H7 (cell line): ENCODE measurements at regions not wholly inside any gene's neighbourhood (a gene's known extent, or its start where the extent isn't known, plus 50 kb on each side); places are given as distances from the start of the nearest gene placed in this dataset.
"Not testable (repeated sequence)": the region's sequence is repeated elsewhere in the genome, so short reads cannot be mapped to it uniquely, and the experiment has no call there.

Experiments
- DNase-seq: peaks from one replicate; pipeline ENCODE4 v3.0.0; 2012
- H3K27me3 ChIP-seq: 2 replicates; pipeline ENCODE4 v1.6.0; 2011; ENCODE audit warnings: mild to moderate bottlenecking, low read length; ENCODE audit not compliant: control insufficient read depth, insufficient read depth
- H3K36me3 ChIP-seq: replicated peaks from 2 replicates; pipeline ENCODE4 v1.5.1; 2011; ENCODE audit warnings: low read length; ENCODE audit not compliant: control insufficient read depth, insufficient read depth
- H3K4me3 ChIP-seq: 2 replicates; pipeline ENCODE4 v1.5.1; 2011; ENCODE audit warnings: low read depth, mild to moderate bottlenecking, control low read depth, low read length, moderate library complexity; ENCODE audit not compliant: insufficient read depth

- DNase-seq, H3K4me3 ChIP-seq: not testable (repeated sequence)
Measured at GRCh38 chr5:118282480-118283038, 705.8 kb downstream of the DTWD2 start.

GRCh38 chr5:118279540-118280294 lies 708.6 kb downstream of the DTWD2 start:
- Histone ChIP-seq H3K36me3 (no peaks in the 10 kb centered on the region), H3K27me3 (no peaks in the 10 kb centered on the region), H3K4me3 (no peak overlapping the region)
- peak; percentile 5 for DNase-seq

More at GRCh38 chr5:118282480-118283038, 705.8 kb downstream of the DTWD2 start:
- not testable (repeated sequence) for H3K36me3 ChIP-seq, H3K27me3 ChIP-seq

- Histone ChIP-seq H3K36me3 (no peaks in the 10 kb centered on the region), H3K27me3 (no peaks in the 10 kb centered on the region), H3K4me3 (no peak overlapping the region)
- DNase-seq: no peak
Measured at GRCh38 chr5:118270526-118270925, 717.8 kb downstream of the DTWD2 start.

- no peaks in the 10 kb centered on the region for H3K27me3 ChIP-seq
- H3K4me3 ChIP-seq: no peak overlapping the region
- DNase-seq: no peak
- no peaks in the 10 kb centered on the region for H3K36me3 ChIP-seq
Measured at GRCh38 chr5:118258223-118258622, 730.1 kb downstream of the DTWD2 start.

GRCh38 chr5:118257066-118257465 lies 731.3 kb downstream of the DTWD2 start:
- H3K36me3 ChIP-seq: no peaks in the 10 kb centered on the region

GRCh38 chr5:118253225-118254061 lies 734.9 kb downstream of the DTWD2 start:
- no peaks in the 10 kb centered on the region for H3K36me3 ChIP-seq
- no peak overlapping the region for H3K4me3 ChIP-seq
- H3K27me3 ChIP-seq: no peaks in the 10 kb centered on the region
- no peak for DNase-seq

More at GRCh38 chr5:118257066-118257465, 731.3 kb downstream of the DTWD2 start:
- DNase-seq: no peak
- Histone ChIP-seq H3K4me3 (no peak overlapping the region), H3K27me3 (no peaks in the 10 kb centered on the region)

- Histone ChIP-seq H3K27me3 (no peaks in the 10 kb centered on the region), H3K36me3 (no peaks in the 10 kb centered on the region), H3K4me3 (no peak overlapping the region)
- DNase-seq: no peak
Measured at GRCh38 chr5:118249386-118249785, 739.0 kb downstream of the DTWD2 start.

- no peak for DNase-seq
- no peak overlapping the region for H3K4me3 ChIP-seq
- H3K27me3 ChIP-seq: no peaks in the 10 kb centered on the region
- no peaks in the 10 kb centered on the region for H3K36me3 ChIP-seq
Measured at GRCh38 chr5:118247458-118247857, 740.9 kb downstream of the DTWD2 start.

DNA sequence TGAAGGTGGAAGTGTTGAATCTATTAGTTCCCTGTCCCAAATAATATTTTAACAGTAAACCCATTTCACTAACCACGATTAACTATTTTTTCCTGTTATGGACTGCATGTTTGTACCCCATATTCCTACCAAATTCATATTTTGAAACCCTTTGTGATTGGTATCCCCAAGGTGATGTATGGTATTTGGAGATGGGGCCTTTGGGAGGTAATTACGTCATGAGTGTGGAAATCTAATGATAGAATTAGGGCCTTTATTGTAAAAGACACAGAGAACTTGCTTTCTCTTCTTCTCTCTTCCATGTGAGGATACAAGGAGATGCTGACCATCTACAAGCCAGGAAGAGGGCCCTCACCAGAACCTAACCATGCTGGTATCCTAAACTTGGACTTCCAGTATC lies 744.7 kb downstream of the DTWD2 start:
- Histone ChIP-seq H3K36me3 (no peaks in the 10 kb centered on the region), H3K4me3 (no peak overlapping the region), H3K27me3 (no peaks in the 10 kb centered on the region)
- DNase-seq: no peak

GRCh38 chr5:118243068-118243467 lies 745.3 kb downstream of the DTWD2 start:
- Histone ChIP-seq H3K36me3 (no peaks in the 10 kb centered on the region), H3K27me3 (no peaks in the 10 kb centered on the region), H3K4me3 (no peak overlapping the region)
- DNase-seq: no peak

GRCh38 chr5:118236108-118236849 lies 752.1 kb downstream of the DTWD2 start:
- no peaks in the 10 kb centered on the region for H3K36me3 ChIP-seq
- no peaks in the 10 kb centered on the region for H3K27me3 ChIP-seq
- no peak overlapping the region for H3K4me3 ChIP-seq
- DNase-seq: no peak

DNA sequence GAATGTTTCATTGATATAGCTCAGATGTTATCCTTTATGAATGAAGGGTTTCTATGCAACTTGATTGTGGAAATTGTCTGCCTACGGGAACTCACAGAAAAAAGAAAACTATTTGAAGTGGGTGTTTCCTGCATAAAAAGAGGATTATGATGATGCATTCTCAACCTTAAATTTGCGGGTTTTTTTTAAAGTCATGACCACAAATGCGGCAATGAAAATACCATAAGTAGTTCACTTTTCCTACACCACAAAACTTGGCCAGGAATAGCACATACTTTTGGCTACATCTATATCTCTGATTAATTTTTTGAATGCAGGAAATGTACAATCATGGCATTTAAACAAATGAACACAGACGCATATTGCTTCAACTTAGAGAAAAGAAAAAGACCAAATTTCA lies 754.7 kb downstream of the DTWD2 start:
- H3K4me3 ChIP-seq: no peak overlapping the region
- H3K36me3 ChIP-seq: no peaks in the 10 kb centered on the region
- DNase-seq: no peak
- no peaks in the 10 kb centered on the region for H3K27me3 ChIP-seq

DNA sequence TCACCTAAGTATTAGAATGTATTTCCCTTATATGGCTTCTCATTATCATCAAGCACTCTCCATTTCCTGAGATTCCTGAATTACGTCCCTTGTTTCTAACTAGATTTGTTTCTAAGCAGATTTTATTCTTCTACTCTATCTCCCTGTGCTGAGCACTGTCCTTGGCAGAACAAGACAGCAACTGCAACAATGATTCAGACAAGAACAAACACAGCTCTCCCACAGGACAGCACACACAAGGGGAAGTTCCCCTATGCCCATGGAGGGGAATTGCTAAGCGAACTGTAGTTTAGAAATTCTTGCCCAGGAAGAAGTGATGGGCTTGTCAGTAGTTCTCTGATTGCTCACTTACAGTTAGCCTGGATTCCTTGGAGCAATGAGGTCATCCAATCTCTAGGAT lies 759.9 kb downstream of the DTWD2 start:
- DNase-seq: no peak
- Histone ChIP-seq H3K27me3 (no peaks in the 10 kb centered on the region), H3K36me3 (no peaks in the 10 kb centered on the region), H3K4me3 (no peak overlapping the region)

GRCh38 chr5:118224546-118224945 lies 763.8 kb downstream of the DTWD2 start:
- Histone ChIP-seq H3K27me3 (no peaks in the 10 kb centered on the region), H3K36me3 (no peaks in the 10 kb centered on the region), H3K4me3 (no peak overlapping the region)
- DNase-seq: no peak
